ENCODE measurements at regions not wholly inside any gene's neighbourhood (a gene's known extent, or its start where the extent isn't known, plus 50 kb on each side); places are given as distances from the start of the nearest gene placed in this dataset.

GRCh38 chr2:2993172-2993692 is 384.4 kb downstream of the EIPR1 start:
- DNase-seq (ENCODE audit: low read depth) = no peak

DNA sequence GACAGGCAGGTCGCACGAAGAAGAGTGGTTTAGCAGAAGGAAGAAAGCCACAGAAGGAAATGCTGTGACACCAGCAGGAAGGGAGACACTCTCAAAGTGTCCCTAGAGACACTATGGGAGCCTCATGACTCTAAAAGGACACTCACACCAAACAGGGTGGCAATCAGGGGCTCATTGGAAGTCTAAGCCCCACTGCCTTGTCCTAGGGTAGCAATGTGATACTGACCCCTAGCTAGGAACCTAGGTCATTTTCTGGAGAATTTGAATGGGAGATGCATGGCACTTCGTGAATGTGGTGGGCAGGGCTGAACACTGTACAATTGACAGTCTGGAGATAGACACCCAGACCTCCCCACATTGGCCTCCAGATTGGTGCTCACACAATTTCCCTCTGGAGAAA is 385.0 kb downstream of the EIPR1 start:
- DNase-seq (ENCODE audit: low read depth) = no peak

DNA sequence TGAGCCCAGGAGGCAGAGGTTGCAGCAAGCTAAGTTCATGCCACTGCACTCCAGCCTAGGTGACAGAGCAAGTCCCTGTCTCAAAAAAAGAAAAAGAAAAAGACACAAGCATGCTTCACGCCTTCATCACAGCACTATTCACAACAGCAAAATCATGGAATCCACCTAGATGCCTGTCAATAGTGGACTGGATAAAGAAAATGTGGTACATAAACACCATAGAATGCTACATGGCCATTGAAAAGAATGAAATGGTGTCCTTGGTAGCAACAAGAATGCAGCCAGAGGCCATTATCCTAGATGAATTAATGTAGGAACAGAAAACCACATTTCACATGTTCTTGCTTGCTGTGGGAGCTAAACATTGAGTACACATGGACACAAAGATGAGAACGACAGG is 392.6 kb downstream of the EIPR1 start:
- no peak for DNase-seq (ENCODE audit: low read depth)

- no peak for DNase-seq (ENCODE audit: low read depth)
Observed at GRCh38 chr2:2981000-2981399, 396.6 kb downstream of the EIPR1 start.

GRCh38 chr2:2974982-2975381 is 402.6 kb downstream of the EIPR1 start:
- DNase-seq (ENCODE audit: low read depth) = no peak

DNA sequence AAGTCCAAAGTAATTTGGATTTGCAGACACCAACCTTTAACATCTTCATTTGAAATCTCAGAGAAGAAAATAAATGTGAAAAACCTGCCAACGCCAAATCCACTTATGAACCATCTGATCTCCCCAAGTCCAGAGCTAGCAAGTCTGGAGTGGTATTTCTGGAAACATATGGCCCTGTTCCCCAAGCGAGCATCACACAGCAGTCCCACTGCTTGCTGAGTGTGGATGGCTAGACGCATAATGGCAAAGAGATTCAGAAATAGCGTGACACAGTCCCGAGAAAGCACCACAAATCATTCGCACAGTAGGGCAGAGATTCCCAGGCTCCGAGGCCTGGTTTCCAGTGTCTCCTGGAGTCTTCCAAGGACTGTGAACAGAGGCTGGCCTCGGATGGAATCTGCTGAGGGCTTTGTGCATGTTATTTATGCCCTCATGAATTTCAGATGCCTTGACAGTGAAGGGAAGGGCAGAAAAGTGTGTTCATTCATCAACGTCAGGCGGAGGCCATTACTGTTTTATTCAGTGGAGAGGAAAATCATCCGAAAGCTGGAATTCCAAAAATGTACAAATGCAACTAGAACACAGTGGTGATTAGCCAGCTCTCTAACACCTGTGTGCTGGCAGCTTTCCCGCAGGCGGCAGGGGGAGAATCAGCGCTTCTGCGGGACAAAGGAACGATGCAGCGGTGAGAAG is 417.0 kb downstream of the EIPR1 start:
- DNase-seq (ENCODE audit: low read depth) = no peak

GRCh38 chr2:2950403-2950952 is 427.1 kb downstream of the EIPR1 start:
- no peak for DNase-seq (ENCODE audit: low read depth)

- no peak for DNase-seq (ENCODE audit: low read depth)
Observed at GRCh38 chr2:2947406-2947805, 430.2 kb downstream of the EIPR1 start.

DNA sequence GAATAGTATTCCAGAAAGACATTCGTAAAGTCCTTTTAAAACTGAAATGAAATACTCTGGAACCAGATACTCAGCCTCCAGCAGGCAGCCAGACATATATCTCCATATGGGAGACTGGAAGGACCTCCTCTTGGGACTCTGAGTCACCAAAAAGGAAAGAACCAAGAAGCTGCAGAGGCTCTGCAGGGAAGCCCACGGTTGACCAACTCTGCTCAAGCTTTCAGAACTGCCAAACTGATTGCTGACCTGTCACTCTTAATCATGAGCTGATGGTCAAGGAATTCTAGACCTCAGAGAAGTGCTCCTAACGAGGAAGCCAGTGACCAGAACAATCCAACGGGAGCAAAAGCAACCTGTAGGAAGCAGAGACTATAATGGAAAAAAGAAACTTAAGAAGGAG is 434.7 kb downstream of the EIPR1 start:
- no peak for DNase-seq (ENCODE audit: low read depth)

- no peak for DNase-seq (ENCODE audit: low read depth)
Observed at GRCh38 chr2:2942225-2942624, 435.4 kb downstream of the EIPR1 start.

DNA sequence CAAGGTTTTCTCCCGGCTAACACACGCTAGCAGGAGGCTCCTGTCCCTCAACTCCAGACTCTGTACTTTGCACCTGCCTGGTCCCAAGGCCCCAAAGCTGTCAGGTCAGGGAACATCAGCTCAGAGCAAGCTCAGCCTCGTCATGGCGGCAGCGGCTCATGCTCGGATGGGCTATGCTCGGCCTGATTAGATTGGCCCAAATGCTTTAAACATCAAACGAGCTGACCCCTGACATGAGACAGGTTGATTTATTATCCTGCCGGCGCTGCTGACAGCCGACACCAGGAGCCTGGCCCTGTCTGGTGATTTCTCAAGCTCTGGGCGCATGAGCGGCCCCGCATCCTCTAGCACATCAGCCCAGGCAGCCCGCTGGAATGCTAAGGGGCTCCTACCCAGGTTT is 436.4 kb downstream of the EIPR1 start:
- no peak for DNase-seq (ENCODE audit: low read depth)

GRCh38 chr2:2940702-2941101 is 436.9 kb downstream of the EIPR1 start:
- no peak for DNase-seq (ENCODE audit: low read depth)

- no peak for DNase-seq (ENCODE audit: low read depth)
Observed at GRCh38 chr2:2940061-2940460, 437.6 kb downstream of the EIPR1 start.

- no peak for DNase-seq (ENCODE audit: low read depth)
Observed at GRCh38 chr2:2939078-2939795, 438.4 kb downstream of the EIPR1 start.

GRCh38 chr2:2938481-2938880 is 439.1 kb downstream of the EIPR1 start:
- no peak for DNase-seq (ENCODE audit: low read depth)

GRCh38 chr2:2935445-2936149 is 442.0 kb downstream of the EIPR1 start:
- DNase-seq (ENCODE audit: low read depth) = no peak

DNA sequence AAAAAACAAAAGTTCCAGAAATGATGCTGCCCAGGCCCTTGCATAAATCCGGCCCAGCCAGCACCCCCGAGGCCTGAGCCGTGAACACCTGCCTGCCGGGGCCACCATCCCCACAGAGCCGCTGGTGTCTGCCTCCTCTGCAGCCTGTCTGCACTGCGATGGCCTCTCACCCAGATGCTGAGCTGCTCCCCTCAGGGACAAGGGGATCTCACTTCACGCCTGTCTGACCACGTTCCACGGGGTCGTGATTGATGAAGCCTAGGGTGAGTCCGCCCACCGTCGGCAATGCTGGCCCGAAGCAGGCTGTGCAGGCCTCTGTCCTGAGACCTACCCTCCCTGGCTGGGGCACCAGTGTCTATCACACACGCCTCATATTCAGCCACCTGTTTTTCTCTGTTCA is 444.2 kb downstream of the EIPR1 start:
- DNase-seq (ENCODE audit: low read depth) = no peak

GRCh38 chr2:2932692-2933305 is 444.8 kb downstream of the EIPR1 start:
- no peak for DNase-seq (ENCODE audit: low read depth)

DNA sequence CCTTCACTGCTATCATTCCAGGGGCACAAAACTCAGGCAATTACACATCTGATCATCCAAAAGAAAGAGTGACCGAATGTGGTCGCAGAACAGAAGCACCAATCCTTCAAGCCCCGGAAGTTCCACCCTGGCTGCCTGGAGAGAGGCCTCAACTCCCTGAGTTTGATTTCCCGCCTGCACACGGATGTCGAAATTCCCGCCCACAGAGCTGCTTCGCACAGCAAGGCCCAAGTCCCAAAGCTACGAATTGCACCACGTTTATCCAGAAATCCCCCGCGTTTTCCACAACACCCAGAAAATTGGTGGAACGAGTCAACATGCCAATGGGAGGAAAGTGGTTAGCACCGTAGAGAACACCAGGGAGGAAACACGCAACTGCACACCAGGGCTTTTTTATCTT is 445.4 kb downstream of the EIPR1 start:
- no peak for DNase-seq (ENCODE audit: low read depth)

- no peak for DNase-seq (ENCODE audit: low read depth)
Observed at GRCh38 chr2:2931318-2932075, 446.1 kb downstream of the EIPR1 start.

DNA sequence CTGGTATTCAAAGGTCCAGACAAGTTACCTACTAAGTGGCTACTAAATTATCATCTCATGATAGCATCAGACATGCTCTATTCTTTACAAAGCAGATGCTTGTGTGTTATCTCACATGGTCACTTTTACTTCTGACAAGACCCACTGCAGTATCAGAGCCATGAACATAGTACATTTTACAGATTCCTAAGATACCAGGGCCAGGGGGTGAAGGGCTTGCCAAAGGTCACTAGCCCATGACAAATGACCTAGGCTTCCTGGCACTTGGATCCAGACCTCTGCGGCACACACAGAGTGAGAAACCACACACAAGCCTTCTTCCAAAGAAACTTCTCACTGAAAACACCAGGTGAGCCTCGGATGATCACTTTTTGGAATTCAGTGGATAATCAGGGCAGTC is 446.8 kb downstream of the EIPR1 start:
- DNase-seq (ENCODE audit: low read depth) = no peak

DNA sequence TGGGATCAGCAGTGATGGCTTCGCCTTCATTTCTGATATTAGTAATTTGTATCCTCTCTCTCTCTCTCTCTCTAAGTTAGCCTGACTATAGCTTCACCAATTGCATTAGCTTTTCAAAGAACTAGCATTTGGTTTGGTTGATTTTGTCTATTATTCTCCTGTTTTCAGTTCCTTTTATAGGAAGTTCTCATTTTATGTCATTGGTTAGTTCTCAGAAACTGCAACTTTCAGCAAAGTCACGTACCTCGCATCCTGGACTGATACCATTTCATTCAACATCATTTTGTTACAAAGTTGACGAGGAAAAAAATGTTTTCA is 450.8 kb downstream of the EIPR1 start:
- no peak for DNase-seq (ENCODE audit: low read depth)

Data from T-helper 22 cell (primary cell).